Spinal cord (tissue), 9 donors: ENCODE measurements at regions not wholly inside any gene's neighbourhood (a gene's known extent, or its start where the extent isn't known, plus 50 kb on each side); places are given as distances from the start of the nearest gene placed in this dataset.
"Not testable (repeated sequence)": the region's sequence is repeated elsewhere in the genome, so short reads cannot be mapped to it uniquely, and the experiment has no call there.

Source experiments
- DNase-seq, 6 donors: peaks; one replicate each; pipeline versions ENCODE4 v3.0.0 to v3.0.0-alpha.2; 2013 to 2015; ENCODE audit warnings: low spot score in 6 of 6, low read depth in 4 of 6
- H3K27ac ChIP-seq: one replicate; pipeline ENCODE4 v1.5.1; 2013; ENCODE audit warnings: low read depth, low read length, control low read depth
- H3K27me3 ChIP-seq: one replicate; pipeline ENCODE4 v1.6.1; 2013; ENCODE audit warnings: low read length; ENCODE audit not compliant: control insufficient read depth, insufficient read depth
- H3K36me3 ChIP-seq: one replicate; pipeline ENCODE4 v1.6.1; 2013; ENCODE audit warnings: low read length; ENCODE audit not compliant: control insufficient read depth, insufficient read depth
- H3K4me1 ChIP-seq: one replicate; pipeline ENCODE4 v1.6.1; 2013; ENCODE audit warnings: low read length; ENCODE audit not compliant: control insufficient read depth, insufficient read depth
- H3K4me3 ChIP-seq: one replicate; pipeline ENCODE4 v1.5.1; 2013; ENCODE audit warnings: low read depth, low read length, control low read depth
- H3K9me3 ChIP-seq: one replicate; pipeline ENCODE4 v1.6.1; 2013; ENCODE audit warnings: low read length; ENCODE audit not compliant: control insufficient read depth, insufficient read depth
- WGBS: methylation state at CpG from one replicate; pipeline ENCODE4 v1.1.5; 2013; ENCODE audit warnings: missing lambda C conversion rate; ENCODE audit not compliant: insufficient coverage; 5-methylcytosine and 5-hydroxymethylcytosine counted together
- donor health status: healthy.

DNA sequence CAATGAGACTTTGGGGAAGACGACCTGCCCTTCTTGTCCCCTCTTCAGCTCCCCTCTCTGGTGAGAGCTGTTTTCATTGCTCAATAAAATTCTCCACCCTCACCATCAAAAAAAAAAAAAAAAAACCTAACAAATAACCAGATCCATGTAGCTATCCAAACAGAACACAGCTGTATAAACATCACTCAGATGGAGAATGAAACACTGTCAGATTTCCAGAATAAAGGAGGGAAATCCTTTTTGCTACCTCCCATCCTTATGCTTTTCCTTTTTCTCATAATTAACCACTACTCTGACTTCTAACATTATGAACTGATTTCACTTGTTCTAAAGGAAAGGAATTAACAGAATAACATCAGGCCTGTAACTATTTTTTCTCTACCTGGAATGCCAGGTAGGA lies 155.6 kb downstream of the PPP4R3C start:
- no peaks in the 10 kb centered on the region for H3K9me3 ChIP-seq
- no peak for DNase-seq
- H3K4me1 ChIP-seq: no peaks in the 10 kb centered on the region
- no peaks in the 10 kb centered on the region for H3K36me3 ChIP-seq
- no CpG with 5 or more reads among the region's 1 CpG for WGBS
- H3K27me3 ChIP-seq: no peaks in the 10 kb centered on the region
- H3K4me3 ChIP-seq: no peak overlapping the region
- no peak overlapping the region for H3K27ac ChIP-seq

DNA sequence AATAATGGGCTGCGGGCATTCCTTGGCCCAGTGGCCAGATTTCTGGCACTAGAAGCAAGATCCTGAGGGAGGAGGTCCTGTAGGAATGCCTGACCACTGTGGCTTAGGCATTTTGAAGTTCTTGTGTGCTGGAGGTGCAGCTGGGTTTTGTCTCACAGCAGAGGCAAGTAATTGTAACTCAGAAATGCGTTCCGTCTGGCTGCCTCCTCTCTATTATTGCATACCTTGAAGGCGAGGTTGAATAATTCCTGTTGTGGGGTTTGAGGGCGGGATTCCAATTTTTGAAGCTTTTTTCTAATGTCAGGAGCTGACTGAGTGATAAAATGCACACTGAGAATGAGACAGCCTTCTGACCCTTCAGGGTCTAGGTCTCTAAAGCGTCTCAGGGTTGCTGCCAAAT lies 170.6 kb downstream of the PPP4R3C start:
- not testable (repeated sequence) for H3K4me3 ChIP-seq, DNase-seq, H3K27me3 ChIP-seq, H3K36me3 ChIP-seq, H3K4me1 ChIP-seq, H3K9me3 ChIP-seq, H3K27ac ChIP-seq
- 39% methylated on average over 3 of the region's 6 CpGs for WGBS

DNA sequence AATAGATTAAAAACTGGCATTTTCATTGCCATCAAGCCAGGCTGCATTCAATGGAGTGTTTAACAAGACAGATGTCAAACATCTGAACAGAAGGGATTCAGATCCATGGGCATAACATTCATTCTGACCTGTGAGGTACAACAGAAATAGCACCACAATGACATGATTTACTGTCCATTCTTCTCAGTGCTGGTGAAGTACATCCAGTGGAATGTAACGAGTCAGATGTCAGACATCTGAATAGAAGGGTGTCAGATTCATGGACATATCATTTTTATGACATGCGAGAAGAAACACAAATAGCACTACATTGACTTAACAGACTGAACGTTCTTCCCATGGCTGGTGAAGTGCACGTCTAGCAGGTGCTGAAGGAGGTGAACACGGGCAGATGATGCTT lies 186.4 kb downstream of the PPP4R3C start:
- Histone ChIP-seq H3K27me3 (no peaks in the 10 kb centered on the region), H3K4me1 (no peaks in the 10 kb centered on the region), H3K36me3 (no peaks in the 10 kb centered on the region), H3K9me3 (no peaks in the 10 kb centered on the region), H3K4me3 (no peak overlapping the region), H3K27ac (no peak overlapping the region)
- DNase-seq: no peak
- WGBS: 83% methylated on average over 4 of the region's 5 CpGs

DNA sequence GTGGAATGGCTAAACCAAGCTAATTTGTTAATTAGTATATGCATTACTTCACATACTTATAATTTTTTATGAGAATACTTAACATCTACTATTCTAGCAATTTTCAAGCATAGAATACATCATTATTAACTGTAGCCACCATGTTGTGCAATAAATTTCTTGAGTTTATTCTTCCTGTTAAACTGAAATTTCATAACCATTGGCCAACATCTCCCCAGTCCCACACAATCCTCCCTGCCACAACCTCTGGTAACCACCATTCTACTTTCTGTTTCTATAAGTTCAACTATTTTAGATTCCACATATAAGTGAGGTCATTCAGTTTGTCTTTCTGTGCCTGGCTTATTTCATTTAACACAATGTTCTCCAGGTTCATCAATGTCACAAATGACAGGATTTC lies 208.5 kb downstream of the PPP4R3C start:
- no peaks in the 10 kb centered on the region for H3K36me3 ChIP-seq
- H3K4me1 ChIP-seq: no peaks in the 10 kb centered on the region
- DNase-seq: no peak
- H3K27me3 ChIP-seq: peaks cover 3% of the 10 kb centered on the region
- H3K9me3 ChIP-seq: no peaks in the 10 kb centered on the region
- H3K27ac ChIP-seq: no peak overlapping the region
- no peak overlapping the region for H3K4me3 ChIP-seq

DNA sequence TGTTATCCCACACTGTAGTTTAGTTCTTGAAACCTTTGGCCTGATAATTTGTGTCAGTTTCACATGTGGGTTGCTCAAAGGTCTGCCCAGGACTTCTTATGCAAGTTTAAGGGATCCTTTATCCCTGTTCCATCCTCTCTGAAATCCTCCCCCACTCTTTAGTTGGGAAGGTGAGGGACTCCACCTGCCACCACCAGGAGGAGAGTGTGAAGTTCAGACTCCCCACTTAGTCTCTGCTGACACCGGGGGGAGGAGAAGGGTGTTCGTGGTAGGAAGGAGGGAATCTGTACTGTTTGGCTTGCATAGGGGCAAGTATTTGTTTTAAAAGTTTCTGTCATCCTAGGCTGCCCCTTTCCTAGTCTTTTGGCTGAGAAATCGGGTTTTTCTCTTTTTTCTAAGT lies 211.8 kb downstream of the PPP4R3C start:
- WGBS: no CpG with 5 or more reads among the region's 3 CpGs
- H3K4me1 ChIP-seq: no peaks in the 10 kb centered on the region
- no peak overlapping the region for H3K27ac ChIP-seq
- H3K4me3 ChIP-seq: no peak overlapping the region
- no peaks in the 10 kb centered on the region for H3K9me3 ChIP-seq
- peaks cover 3% of the 10 kb centered on the region for H3K27me3 ChIP-seq
- no peaks in the 10 kb centered on the region for H3K36me3 ChIP-seq
- DNase-seq: no peak

DNA sequence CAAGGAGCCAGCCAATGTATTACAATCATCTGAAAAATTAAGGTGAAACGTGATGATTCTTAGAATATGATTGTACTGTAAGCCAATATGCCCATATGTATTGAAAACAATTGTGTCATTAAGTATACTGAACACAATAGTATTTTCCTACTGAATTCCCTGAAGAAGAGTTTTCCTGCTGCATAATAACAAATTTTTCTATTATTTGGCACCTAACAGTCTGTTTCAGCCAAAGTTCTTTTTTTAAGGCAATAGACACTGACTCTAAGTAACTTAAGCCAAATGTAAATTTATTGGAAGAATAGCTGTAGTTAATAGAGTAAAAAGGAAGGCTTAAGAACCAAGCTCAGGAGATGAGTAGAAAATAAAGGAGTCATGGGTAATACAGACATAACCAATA lies 220.6 kb downstream of the PPP4R3C start:
- no CpG with 5 or more reads among the region's 1 CpG for WGBS
- Histone ChIP-seq H3K4me1 (no peaks in the 10 kb centered on the region), H3K36me3 (no peaks in the 10 kb centered on the region), H3K27ac (no peak overlapping the region), H3K9me3 (peaks cover 6% of the 10 kb centered on the region), H3K27me3 (no peaks in the 10 kb centered on the region), H3K4me3 (no peak overlapping the region)
- DNase-seq: no peak

DNA sequence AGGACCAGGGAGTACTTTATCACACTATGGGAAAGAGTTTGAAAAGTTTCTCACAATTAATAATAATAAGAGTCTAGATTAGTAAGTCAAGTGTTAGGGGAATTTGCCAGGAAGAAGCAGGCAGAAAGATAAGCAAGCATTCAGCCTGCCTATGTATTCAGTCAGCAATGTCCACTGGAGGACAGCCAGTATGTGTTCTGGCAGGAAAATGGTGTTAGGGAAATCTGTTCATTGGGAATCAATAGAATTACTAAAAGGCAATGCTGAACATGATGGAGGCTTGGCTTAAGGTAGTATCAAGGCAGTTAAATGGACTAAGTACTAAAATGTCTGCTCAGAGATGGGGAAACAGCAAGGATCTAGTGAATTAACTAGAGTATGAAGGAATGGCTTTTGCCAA lies 221.2 kb downstream of the PPP4R3C start:
- Histone ChIP-seq H3K27me3 (no peaks in the 10 kb centered on the region), H3K4me3 (no peak overlapping the region), H3K4me1 (no peaks in the 10 kb centered on the region), H3K36me3 (no peaks in the 10 kb centered on the region), H3K9me3 (peaks cover 6% of the 10 kb centered on the region), H3K27ac (no peak overlapping the region)
- no peak for DNase-seq

DNA sequence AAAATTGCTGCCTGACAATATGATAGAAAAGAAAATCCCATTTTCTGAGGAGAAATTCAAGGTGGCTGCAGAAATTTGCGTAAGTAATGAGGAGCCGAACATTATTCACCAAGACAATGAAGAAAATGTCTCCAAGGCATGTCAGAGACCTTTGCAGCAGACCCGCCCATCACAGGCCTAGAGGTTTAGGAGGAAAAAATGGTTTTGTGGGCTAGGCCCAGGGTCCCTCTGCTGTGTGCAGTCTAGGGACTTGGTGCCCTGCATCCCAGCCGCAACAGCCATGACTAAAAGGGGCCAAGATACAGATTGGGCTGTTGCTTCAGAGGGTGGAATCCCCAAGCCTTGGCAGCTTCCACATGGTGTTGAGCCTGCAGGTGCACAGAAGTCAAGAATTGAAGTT lies 223.1 kb downstream of the PPP4R3C start:
- WGBS: 90% methylated on average over 4 of the region's 4 CpGs
- H3K9me3 ChIP-seq, H3K27ac ChIP-seq, H3K36me3 ChIP-seq, H3K4me1 ChIP-seq, H3K4me3 ChIP-seq, H3K27me3 ChIP-seq, DNase-seq: not testable (repeated sequence)

DNA sequence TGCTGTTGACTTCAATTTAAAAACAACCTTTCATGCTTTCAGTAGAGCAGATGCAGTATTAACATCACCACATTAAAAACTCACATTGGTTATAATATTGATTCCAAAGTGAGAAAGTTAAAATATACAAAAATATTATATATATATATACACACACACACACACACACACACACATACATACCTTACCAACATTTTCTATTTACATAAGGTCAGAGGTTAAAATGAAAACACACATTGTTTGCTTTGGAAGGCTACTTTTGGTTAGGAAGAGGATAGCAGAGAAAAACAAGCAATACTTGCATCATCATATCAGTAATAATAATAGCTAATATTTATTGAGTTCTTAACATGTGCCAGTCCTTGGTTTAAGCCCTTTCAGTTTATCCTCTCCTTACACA lies 226.5 kb downstream of the PPP4R3C start:
- Histone ChIP-seq H3K27me3 (no peaks in the 10 kb centered on the region), H3K4me3 (no peak overlapping the region), H3K27ac (no peak overlapping the region), H3K4me1 (no peaks in the 10 kb centered on the region), H3K36me3 (no peaks in the 10 kb centered on the region), H3K9me3 (peaks cover 6% of the 10 kb centered on the region)
- DNase-seq: no peak

DNA sequence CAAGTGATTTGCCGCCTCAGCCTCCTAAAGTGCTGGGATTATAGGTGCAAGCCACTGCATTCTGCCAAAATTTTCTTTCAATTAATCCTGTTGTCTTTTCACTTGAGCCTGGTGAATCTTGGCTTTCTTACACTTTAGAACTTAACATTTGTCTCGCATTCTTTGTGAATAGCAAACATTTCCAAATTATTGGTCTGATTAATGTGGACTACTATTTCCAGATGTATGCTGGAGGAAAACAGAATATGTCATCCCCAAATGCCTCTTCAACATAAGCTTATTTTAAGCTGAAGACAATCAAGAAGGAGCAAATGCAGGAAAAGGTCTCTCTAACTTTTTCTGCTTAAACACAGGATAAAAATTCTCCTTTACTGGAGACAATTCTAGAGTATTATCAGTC lies 233.4 kb downstream of the PPP4R3C start:
- DNase-seq: no peak
- no peaks in the 10 kb centered on the region for H3K9me3 ChIP-seq
- WGBS: 100% methylated on average over 1 of the region's 2 CpGs

DNA sequence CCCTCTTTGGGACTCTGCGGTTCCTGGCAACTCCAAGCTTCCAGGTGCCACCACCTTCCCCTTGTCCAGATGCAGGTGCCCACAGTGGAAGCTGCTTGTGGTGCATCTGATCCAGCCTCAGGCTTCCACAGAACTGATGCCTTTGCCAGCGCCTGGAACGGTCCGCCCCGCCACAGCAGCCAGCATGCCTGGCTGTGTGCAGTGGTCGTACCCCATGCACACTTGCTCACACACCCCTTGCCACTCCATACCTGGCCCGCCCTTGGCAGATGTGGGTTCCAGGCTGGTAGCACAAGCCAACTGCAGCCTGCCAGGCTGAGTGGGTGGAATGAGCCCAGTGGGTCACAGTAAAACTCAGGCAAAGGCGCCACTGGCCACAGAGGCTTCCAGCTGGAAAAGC lies 240.5 kb downstream of the PPP4R3C start:
- H3K4me3 ChIP-seq: no peak overlapping the region
- H3K4me1 ChIP-seq: no peaks in the 10 kb centered on the region
- H3K9me3 ChIP-seq: no peaks in the 10 kb centered on the region
- no peak overlapping the region for H3K27ac ChIP-seq
- no peak for DNase-seq
- WGBS: 95% methylated on average over 7 of the region's 8 CpGs
- H3K36me3 ChIP-seq: no peaks in the 10 kb centered on the region
- H3K27me3 ChIP-seq: no peaks in the 10 kb centered on the region

More for the DNA sequence above, 233.4 kb downstream of the PPP4R3C start:
- Histone ChIP-seq H3K4me1 (no peaks in the 10 kb centered on the region), H3K4me3 (no peak overlapping the region), H3K36me3 (no peaks in the 10 kb centered on the region), H3K27ac (no peak overlapping the region), H3K27me3 (no peaks in the 10 kb centered on the region)
